HepG2 (cell line): ENCODE measurements at regions not wholly inside any gene's neighbourhood (a gene's known extent, or its start where the extent isn't known, plus 50 kb on each side); places are given as distances from the start of the nearest gene placed in this dataset.

Experiments
- ATAC-seq: fragments of 200-7000 bp; cut with Tn5 transposase; 3 replicates; pipeline ENCODE4 v1.9.1; 2020; ENCODE audit warnings: mild to moderate bottlenecking, moderate library complexity
- BruUV-seq: library from RNA; stranded (reverse); fragments of 400-500 nt; replicated peaks from 2 replicates; lab custom pipeline; 2021; lab: Mats Ljungman, UMichigan
- CTCF ChIA-PET: fragments of 300-600 bp; formaldehyde crosslinking; extraction: SDS; loops from one replicate; lab custom pipeline; 2021; ENCODE audit warnings: low total read pairs, inconsistent platforms, low intra/inter-chr PET ratio; lab: Yijun Ruan, JAX
- POLR2A ChIA-PET: fragments of 350-600 bp; sonication (Branson Sonifier 250); formaldehyde crosslinking; loops from one replicate; lab custom pipeline; 2020; ENCODE audit warnings: antibody characterized with exemption, inconsistent platforms; lab: Yijun Ruan, JAX
- DNase-seq: peaks from one replicate; pipeline ENCODE4 v3.0.0-alpha.2; 2015; ENCODE audit warnings: low spot score
- FAIRE-seq: peaks from 3 replicates; lab custom pipeline; 2011; peaks lifted over from hg19 to GRCh38; lab: Jason Lieb, UNC
- H2AFZ ChIP-seq: one replicate; pipeline ENCODE4 v1.6.1; 2011; ENCODE audit warnings: low read length, inconsistent platforms
- H3K27ac ChIP-seq: fragments of 300-600 bp; 3 replicates; pipeline ENCODE4 v1.8.0; 2011; ENCODE audit warnings: mixed run types, mild to moderate bottlenecking, mixed read lengths, low read length, inconsistent platforms; ENCODE audit not compliant: insufficient read depth; ENCODE audit errors: extremely low read length
- H3K27me3 ChIP-seq, 2 experiments: fragments of 200-600 bp in 1 of 2; 2 replicates in 1 of 2; 3 replicates in 1 of 2; pipeline versions ENCODE4 v1.6.0 to v1.8.0; 2011; ENCODE audit warnings: low read length in 2 of 2, mild to moderate bottlenecking in 2 of 2, moderate library complexity in 2 of 2, inconsistent platforms in 1 of 2; ENCODE audit not compliant: insufficient read depth in 2 of 2, control insufficient read depth in 1 of 2
- H3K36me3 ChIP-seq, 2 experiments: fragments of 200-600 bp in 1 of 2; replicated peaks in 1 of 2; 2 replicates in 1 of 2; 3 replicates in 1 of 2; pipeline versions ENCODE4 v1.5.1 to v1.8.0; 2011; ENCODE audit warnings: low read length in 2 of 2, inconsistent platforms in 1 of 2; ENCODE audit not compliant: insufficient read depth in 2 of 2, control insufficient read depth in 1 of 2
- H3K4me1 ChIP-seq: 2 replicates; pipeline ENCODE4 v1.5.1; 2012; ENCODE audit warnings: low read length, inconsistent platforms; ENCODE audit not compliant: insufficient read depth
- H3K4me2 ChIP-seq: 2 replicates; pipeline ENCODE4 v1.6.0; 2011; ENCODE audit warnings: low read depth, low read length, inconsistent platforms
- H3K4me3 ChIP-seq, 3 experiments: fragments of 200-600 bp in 1 of 3; sonication (generic), shearing (Covaris generic) in 1 of 3; replicated peaks in 1 of 3; 2 replicates each; pipeline ENCODE4 v1.5.1; 2011 to 2016; ENCODE audit warnings: low read length in 3 of 3, inconsistent platforms in 2 of 3, low read depth in 2 of 3, mild to moderate bottlenecking in 2 of 3, control low read depth in 1 of 3, mixed read lengths in 1 of 3; ENCODE audit not compliant: insufficient read depth in 1 of 3
- H3K79me2 ChIP-seq: one replicate; pipeline ENCODE4 v1.6.1; 2011; ENCODE audit warnings: low read length, inconsistent platforms; ENCODE audit not compliant: insufficient read depth
- H3K9ac ChIP-seq: 2 replicates; pipeline ENCODE4 v1.6.0; 2011; ENCODE audit warnings: mild to moderate bottlenecking, low read depth, low read length, inconsistent platforms; ENCODE audit not compliant: insufficient read depth
- H3K9me3 ChIP-seq: 2 replicates; pipeline ENCODE4 v1.5.1; 2012; ENCODE audit warnings: mild to moderate bottlenecking, low read length
- H4K20me1 ChIP-seq: 2 replicates; pipeline ENCODE4 v1.6.0; 2011; ENCODE audit warnings: inconsistent platforms, mild to moderate bottlenecking, low read length, moderate library complexity; ENCODE audit not compliant: insufficient read depth
- EEA1 ChIP-seq: sonication (generic); formaldehyde crosslinking; IDR thresholded peaks from 2 replicates; pipeline ENCODE4 v1.5.1; 2020; ENCODE audit warnings: mild to moderate bottlenecking, missing genetic modification reagents, borderline replicate concordance
- FLYWCH1 ChIP-seq: sonication (generic); formaldehyde crosslinking; IDR thresholded peaks from 2 replicates; pipeline ENCODE4 v1.8.1; 2023; ENCODE audit warnings: mild to moderate bottlenecking, missing genetic modification reagents
- HOXA3 ChIP-seq: sonication (generic); formaldehyde crosslinking; IDR thresholded peaks from 2 replicates; pipeline ENCODE4 v1.5.0; 2020; ENCODE audit warnings: missing genetic modification reagents
- JDP2 ChIP-seq: sonication (generic); formaldehyde crosslinking; IDR thresholded peaks from 2 replicates; pipeline ENCODE4 v1.8.1; 2022; ENCODE audit warnings: missing genetic modification reagents, borderline replicate concordance
- MED13 ChIP-seq: sonication (generic); formaldehyde crosslinking; IDR thresholded peaks from 2 replicates; pipeline ENCODE4 v1.5.0; 2020; ENCODE audit warnings: missing genetic modification reagents
- MEIS2 ChIP-seq: sonication (generic); formaldehyde crosslinking; IDR thresholded peaks from 2 replicates; pipeline ENCODE4 v1.9.0; 2021; ENCODE audit warnings: mild to moderate bottlenecking, missing genetic modification reagents
- PPARG ChIP-seq: conservative IDR thresholded peaks from 2 replicates; pipeline ENCODE4 v1.6.1; 2016; ENCODE audit warnings: missing biosample characterization, missing genetic modification reagents
- RBAK ChIP-seq: sonication (generic); formaldehyde crosslinking; IDR thresholded peaks from 2 replicates; pipeline ENCODE4 v1.5.1; 2020; ENCODE audit warnings: mild to moderate bottlenecking, missing genetic modification reagents
- ZNF580 ChIP-seq: IDR thresholded peaks from 2 replicates; pipeline ENCODE4 v1.6.1; 2016; ENCODE audit warnings: low read depth, borderline replicate concordance
- ZNF772 ChIP-seq: sonication (generic); formaldehyde crosslinking; IDR thresholded peaks from 2 replicates; pipeline ENCODE4 v1.5.0; 2020; ENCODE audit warnings: mild to moderate bottlenecking, missing genetic modification reagents
- WGBS: methylation state at CpG from one replicate; pipeline ENCODE4 v1.1.6; 2017; ENCODE audit warnings: low lambda C conversion rate; 5-methylcytosine and 5-hydroxymethylcytosine counted together
- in situ Hi-C: cut with HindIII; loops from 2 replicates; pipeline ENCODE4 v1.10.0; 2017; ENCODE audit warnings: low pct_unique_long_range_greater_than_20kb; ENCODE audit not compliant: extremely low pct_ligation_motif_present
- intact Hi-C: fragments of 100-400 bp; cut with micrococcal nuclease; formaldehyde crosslinking; loops from one replicate; pipeline ENCODE4 v1.10.0; 2022; ENCODE audit not compliant: unreplicated experiment
- TF ChIP-seq, protein P1 (sequence below): sonication (generic); formaldehyde crosslinking; IDR thresholded peaks from 2 replicates; pipeline ENCODE4 v1.4.0; 2020; ENCODE audit warnings: missing genetic modification reagents
- TF ChIP-seq, protein P2 (sequence below): sonication (generic); formaldehyde crosslinking; IDR thresholded peaks from 2 replicates; pipeline ENCODE4 v1.5.0; 2020; ENCODE audit warnings: missing genetic modification reagents, mild to moderate bottlenecking, borderline replicate concordance

DNA sequence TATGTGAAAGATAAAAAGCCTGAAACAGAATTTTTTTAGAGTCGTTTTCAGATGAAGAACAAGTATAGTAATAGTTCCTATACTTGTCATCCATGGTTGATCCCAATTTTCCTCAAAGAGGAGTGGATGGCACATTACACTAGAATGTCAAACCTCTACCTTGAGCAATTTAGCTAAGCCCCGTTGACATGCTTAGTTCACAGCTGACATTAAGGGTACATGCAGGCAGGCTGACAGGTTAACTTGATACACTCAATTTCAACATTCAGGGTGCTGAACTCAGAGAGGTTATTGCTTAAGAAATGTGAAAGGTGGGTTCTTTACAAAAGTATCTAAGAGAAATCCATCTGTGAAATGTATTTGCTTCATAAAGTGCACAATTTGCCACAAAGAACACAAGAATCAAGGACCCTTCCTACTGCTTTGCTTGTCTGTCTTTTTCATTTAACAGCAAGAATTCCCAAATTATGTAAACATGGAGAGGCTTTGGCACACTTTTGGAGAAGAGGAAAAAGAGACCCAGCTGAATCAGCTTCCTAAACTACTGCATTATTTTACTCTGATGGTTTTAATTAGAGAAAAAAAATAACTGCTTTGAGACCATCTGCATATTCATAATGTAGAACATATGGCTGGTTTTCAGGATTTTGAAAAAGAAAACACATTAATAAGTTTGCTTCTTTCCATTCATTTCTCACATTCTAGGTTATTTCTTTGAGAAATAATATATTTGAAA, 122.5 kb upstream of the DDIT4L start (continued):
- TF ChIP-seq RBAK (CRISPR knock-in tag) (no peak), MEIS2 (CRISPR knock-in tag) (no peak), PPARG (no peak)

- H4K20me1 ChIP-seq, result no peaks in the 10 kb centered on the region
- TF ChIP-seq MED13 (CRISPR knock-in tag) (no peak), ZNF772 (no peak), HOXA3 (CRISPR knock-in tag) (no peak), FLYWCH1 (CRISPR knock-in tag) (no peak), ZNF580 (CRISPR knock-in tag) (no peak), EEA1 (CRISPR knock-in tag) (no peak), JDP2 (no peak)
- TF ChIP-seq, protein P1, sequence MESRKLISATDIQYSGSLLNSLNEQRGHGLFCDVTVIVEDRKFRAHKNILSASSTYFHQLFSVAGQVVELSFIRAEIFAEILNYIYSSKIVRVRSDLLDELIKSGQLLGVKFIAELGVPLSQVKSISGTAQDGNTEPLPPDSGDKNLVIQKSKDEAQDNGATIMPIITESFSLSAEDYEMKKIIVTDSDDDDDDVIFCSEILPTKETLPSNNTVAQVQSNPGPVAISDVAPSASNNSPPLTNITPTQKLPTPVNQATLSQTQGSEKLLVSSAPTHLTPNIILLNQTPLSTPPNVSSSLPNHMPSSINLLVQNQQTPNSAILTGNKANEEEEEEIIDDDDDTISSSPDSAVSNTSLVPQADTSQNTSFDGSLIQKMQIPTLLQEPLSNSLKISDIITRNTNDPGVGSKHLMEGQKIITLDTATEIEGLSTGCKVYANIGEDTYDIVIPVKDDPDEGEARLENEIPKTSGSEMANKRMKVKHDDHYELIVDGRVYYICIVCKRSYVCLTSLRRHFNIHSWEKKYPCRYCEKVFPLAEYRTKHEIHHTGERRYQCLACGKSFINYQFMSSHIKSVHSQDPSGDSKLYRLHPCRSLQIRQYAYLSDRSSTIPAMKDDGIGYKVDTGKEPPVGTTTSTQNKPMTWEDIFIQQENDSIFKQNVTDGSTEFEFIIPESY (CRISPR knock-in tag), result no peak
- TF ChIP-seq, protein P2, sequence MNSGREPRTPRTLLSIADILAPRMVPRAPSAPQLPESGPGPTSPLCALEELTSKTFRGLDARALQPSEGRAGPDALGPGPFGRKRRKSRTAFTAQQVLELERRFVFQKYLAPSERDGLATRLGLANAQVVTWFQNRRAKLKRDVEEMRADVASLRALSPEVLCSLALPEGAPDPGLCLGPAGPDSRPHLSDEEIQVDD, result no peak
- TF ChIP-seq, all 625 proteins: peak for 0
- H3K27me3 ChIP-seq, result no peaks in the 10 kb centered on the region
- no peaks in the 10 kb centered on the region for H3K79me2 ChIP-seq
- no peak overlapping the region for H3K9ac ChIP-seq
- 7% methylated on average over 3 of the region's 3 CpGs for WGBS
- in situ Hi-C loops, result no loop called here
- DNase-seq, result no peak
- ChIA-PET CTCF (no interaction called here), POLR2A (no interaction called here)
- H3K4me2 ChIP-seq, result no peak overlapping the region
- peak; percentile 64 for ATAC-seq
- no peaks in the 10 kb centered on the region for H3K4me1 ChIP-seq
- no peak overlapping the region for H3K27ac ChIP-seq
- no peak for FAIRE-seq
- intact Hi-C loops, result no loop called here
- H3K9me3 ChIP-seq, result no peaks in the 10 kb centered on the region
- no peak overlapping the region for H3K4me3 ChIP-seq
- no peak overlapping the region for H2AFZ ChIP-seq
- H3K36me3 ChIP-seq, result no peaks in the 10 kb centered on the region
- BruUV-seq, result no TSS peak
Measured at GRCh38 chr4:100311181-100311580, 120.9 kb upstream of the DDIT4L start.
